ENCODE measurements at regions not wholly inside any gene's neighbourhood (a gene's known extent, or its start where the extent isn't known, plus 50 kb on each side); places are given as distances from the start of the nearest gene placed in this dataset.

GRCh38 chr10:109663122-109663521 lies 260.2 kb downstream of the XPNPEP1 start:
- no peak for TF ChIP-seq CTCF (IDR thresholded peaks at IDR 0.05)
- no peak for TF ChIP-seq POLR2A (IDR thresholded peaks at IDR 0.05)

All from heart left ventricle (tissue), 13 donors.